ENCODE measurements at regions not wholly inside any gene's neighbourhood (a gene's known extent, or its start where the extent isn't known, plus 50 kb on each side); places are given as distances from the start of the nearest gene placed in this dataset.

- TF ChIP-seq CTCF (IDR thresholded peaks at IDR 0.05) (no peak), POLR2A (IDR thresholded peaks at IDR 0.05) (no peak), POLR2AphosphoS5 (IDR thresholded peaks at IDR 0.05) (no peak)
Observed at GRCh38 chr6:74170118-74170517, 474.1 kb downstream of the CD109 start.

Measured in breast epithelium (tissue), 3 donors.